ELR (cell line): ENCODE measurements at regions not wholly inside any gene's neighbourhood (a gene's known extent, or its start where the extent isn't known, plus 50 kb on each side); places are given as distances from the start of the nearest gene placed in this dataset.
"Not testable (repeated sequence)": the region's sequence is repeated elsewhere in the genome, so short reads cannot be mapped to it uniquely, and the experiment has no call there.

Experiments
- DNase-seq: peaks from one replicate; pipeline ENCODE4 v3.0.0-alpha.2; 2015; ENCODE audit warnings: low read depth

DNA sequence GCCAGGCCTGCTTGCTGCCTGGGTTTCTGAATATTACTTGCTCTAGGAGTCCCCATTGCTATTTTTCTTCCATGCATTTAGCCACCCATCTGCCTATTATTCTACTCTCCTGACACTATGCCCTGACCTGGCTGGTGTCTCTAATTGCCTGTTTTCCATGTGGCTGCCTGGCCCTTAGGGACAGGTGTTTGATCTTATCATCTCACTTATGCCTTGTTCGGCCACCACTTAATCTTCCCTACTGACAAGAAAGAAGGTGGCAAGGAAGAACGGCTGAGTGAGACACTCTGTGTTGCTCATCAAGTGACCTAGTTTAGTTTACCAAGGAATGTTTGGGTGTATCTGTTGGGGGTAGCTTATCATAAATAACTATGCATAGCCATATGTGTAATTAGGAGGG lies 50.4 kb upstream of the RAPH1 start:
- DNase-seq = peak; percentile 31

- peak; percentile 40 for DNase-seq
These were observed 51.1 kb upstream of the RAPH1 start for GRCh38 chr2:203586206-203586605.

DNA sequence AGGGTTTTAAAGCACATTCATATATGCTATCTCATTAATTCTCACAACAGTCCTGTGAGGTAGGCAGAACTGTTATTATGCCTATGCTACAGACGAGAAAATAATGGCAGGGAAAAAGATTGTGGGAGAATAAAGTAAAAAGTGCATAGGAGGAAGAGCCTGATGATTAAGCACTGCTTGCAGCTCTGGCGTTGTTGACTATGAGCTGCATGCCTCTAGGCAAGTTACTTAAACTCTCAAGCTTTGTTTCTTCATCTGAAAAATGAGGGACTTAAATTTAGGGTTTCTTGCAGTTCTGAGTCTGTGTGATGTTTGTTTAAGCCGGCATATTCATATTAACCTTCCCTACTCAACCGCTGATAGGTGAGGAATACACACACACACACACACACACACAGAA lies 51.6 kb upstream of the RAPH1 start:
- DNase-seq = peak; percentile 80

DNA sequence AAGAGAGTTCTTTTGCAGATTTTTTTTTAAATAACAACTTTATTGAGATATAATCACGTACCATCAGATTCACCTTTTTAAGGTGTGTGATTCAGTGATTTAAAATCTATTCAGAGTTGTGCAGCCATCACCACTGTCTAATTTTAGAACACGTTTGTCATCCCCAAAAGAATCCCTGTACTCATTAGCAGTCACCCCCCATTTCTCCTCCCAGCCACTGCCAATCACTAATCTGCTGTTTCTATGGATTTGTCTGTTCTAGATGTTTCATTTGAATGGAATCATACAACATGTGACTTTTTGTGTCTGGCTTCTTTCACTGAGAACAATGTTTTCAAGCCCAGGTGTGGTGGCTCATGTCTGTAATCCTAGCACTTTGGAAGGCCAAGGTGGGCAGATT lies 55.4 kb upstream of the RAPH1 start:
- no peak for DNase-seq

DNA sequence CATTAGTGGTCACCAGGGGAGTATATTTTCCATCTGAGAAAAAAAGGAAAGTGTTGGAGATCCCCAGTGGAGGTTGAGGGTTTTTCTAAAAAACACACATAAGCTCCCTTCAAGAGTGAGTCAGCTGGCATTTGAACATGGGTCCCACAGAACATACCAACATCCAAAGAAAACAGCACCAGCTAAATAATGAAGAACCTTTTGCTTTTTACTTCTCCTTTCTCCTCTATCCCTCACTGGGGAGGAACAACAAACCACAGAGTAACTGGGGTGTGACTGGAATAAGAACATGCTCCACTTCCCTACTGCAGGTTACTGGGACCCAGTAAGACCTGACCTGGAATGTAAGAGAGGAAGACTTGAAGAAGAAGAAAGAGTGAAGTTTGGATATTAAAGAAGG lies 56.5 kb upstream of the RAPH1 start:
- no peak for DNase-seq

DNA sequence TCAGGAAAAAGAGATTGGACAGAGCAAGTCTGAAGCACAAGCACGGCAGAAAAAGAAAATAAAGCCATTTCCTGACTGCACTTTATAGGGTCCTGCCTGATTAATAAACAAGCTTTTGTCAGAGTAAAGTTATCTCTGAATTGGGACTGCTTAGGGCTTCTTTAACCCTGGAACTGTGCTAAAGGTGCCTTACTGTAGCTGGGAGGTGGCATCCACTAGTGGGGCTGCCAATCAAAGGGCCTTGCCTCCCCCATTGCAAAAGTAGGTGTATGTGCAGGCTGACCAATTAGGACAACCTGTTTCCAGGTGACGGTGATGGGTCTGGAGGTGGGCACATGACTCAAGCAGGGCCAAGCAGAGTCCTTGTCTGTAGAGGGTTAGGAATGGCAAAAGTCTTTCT lies 57.4 kb upstream of the RAPH1 start:
- DNase-seq = no peak

DNA sequence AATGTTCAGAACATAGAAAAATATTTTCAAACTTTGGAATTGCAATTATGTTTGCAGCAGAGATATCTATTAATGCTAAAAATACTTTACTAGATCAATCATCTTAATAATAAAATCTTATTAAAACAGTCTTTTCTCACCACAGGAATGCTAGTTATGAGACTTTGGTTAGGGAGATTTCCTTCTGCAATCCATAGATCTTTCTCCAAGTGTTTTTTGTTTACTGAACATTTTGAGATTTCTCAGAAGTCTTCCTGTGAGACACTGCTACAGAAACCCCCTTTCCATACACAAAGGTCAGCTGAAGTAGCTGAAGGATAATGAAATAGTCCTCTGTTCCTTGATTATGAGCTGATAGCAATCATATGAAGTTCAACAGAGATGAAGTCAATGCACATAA lies 59.4 kb upstream of the RAPH1 start:
- DNase-seq = peak; percentile 49

DNA sequence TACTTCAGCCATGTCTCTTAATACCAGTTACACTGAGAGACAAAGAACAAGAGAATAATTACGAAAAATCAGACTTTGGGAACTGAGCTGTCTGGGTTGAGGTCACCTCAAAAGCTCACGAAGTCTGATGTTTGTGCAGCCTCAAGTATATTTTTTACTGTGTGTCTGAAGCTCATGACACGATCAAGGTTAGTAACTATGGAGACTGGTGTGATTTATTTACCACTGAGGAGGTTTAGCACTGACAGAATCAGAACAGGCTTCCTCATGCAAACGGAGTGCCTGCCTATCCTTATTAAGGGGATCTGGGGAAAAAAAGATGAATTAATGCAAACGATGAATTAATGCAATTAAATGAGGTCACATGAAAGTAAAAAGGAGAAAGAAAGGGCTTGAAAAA lies 61.1 kb upstream of the RAPH1 start:
- no peak for DNase-seq

DNA sequence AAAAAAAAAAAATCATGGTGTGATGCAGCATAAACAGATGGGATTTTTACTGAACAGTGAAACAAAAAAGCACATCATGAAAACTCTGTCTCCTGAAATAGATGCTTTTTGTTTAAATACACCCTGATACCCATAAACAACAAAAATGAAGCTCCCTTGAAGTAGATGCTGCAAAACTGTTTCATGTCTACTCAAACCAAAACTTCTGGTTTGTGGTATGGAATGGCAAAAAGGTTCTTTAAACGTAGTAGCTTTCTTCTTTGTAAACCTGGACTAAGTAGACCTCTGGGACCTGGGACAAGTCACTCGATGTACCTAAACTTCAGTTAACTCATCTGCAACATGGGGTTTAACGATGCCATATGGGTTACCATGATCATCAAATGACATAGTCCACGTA lies 64.4 kb upstream of the RAPH1 start:
- no peak for DNase-seq

DNA sequence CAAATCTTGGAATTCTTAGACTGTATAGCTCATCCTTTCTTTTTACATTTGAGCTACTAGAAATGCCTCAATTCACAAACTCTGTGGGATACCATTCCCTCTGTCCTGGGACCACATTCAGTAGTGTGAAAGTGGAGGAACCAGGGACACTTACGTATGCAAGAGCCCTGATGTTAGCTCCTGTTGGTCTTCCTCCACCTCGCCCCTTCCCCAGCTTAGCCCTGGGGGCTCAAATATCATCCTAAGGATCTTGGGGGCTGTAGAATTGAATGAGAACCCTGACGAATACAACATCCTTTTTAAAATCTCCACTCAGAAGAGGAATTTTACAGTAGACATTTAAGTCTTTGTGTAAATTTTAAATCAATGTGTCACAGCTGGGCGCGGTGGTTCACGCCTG lies 65.2 kb upstream of the RAPH1 start:
- DNase-seq = no peak

DNA sequence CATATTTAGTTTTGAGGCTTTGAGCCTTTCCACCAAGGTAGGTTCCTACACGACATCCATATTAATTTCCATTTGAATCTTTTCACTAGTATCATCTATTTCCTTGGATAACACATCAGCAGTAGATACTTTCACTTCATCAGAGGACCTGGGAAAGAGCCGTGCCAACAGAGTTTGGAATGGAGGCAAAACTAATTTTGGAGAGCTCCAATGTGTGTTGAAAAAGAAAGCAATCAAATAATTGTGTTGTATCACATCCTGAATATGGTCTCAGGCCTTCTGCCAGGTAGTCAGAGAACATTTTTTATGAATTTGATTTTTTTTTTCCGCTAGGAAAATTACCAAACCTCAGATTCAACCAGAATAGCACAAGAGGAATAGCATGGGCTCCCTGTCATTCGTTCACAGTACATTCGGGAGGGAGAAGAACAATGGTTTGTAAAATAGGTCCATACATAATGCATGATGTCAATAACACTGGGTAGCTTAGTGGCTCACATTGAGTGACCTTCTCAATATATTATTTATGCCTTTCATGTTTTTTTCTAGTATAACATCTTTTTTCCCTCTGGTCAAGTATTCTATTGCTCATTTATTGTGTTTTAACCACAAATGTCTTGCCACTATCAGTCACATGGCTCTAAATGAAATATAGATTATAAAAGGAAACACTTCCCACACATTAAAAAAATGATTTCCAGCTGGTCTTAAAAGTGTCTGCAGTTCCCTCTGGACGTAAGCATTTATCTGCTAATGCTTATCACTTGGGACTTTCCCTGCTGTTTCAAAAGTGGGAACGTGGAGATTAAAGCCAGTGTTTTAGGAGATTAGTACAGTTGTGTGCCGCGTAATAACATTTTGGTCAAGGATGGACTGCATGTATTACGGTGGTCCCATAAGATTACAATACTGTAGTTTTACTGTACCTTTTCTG lies 68.6 kb upstream of the RAPH1 start:
- no peak for DNase-seq

- no peak for DNase-seq
These were observed 70.2 kb upstream of the RAPH1 start for GRCh38 chr2:203605302-203605701.

- no peak for DNase-seq
These were observed 71.0 kb upstream of the RAPH1 start for GRCh38 chr2:203606051-203606450.

GRCh38 chr2:203610558-203610957 lies 75.5 kb upstream of the RAPH1 start:
- no peak for DNase-seq

DNA sequence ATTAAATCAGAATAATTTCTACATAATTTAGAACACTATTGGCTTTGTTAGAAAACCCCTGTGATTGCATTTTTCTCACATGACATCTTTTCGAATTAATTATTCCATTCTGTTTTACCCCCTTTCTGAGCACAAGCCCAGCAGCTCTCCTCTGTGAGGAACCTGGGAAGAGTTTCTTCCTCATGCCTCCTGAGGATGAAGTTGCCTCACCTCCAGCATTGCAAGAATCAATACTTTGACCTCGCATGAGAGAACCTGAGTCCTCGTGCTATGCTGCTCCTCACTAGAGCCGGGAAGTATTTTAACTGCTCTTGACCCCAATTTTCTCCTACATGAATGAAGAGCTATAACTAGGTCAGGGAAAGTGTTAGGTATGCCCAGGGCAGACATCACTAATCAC lies 77.1 kb upstream of the RAPH1 start:
- no peak for DNase-seq

DNA sequence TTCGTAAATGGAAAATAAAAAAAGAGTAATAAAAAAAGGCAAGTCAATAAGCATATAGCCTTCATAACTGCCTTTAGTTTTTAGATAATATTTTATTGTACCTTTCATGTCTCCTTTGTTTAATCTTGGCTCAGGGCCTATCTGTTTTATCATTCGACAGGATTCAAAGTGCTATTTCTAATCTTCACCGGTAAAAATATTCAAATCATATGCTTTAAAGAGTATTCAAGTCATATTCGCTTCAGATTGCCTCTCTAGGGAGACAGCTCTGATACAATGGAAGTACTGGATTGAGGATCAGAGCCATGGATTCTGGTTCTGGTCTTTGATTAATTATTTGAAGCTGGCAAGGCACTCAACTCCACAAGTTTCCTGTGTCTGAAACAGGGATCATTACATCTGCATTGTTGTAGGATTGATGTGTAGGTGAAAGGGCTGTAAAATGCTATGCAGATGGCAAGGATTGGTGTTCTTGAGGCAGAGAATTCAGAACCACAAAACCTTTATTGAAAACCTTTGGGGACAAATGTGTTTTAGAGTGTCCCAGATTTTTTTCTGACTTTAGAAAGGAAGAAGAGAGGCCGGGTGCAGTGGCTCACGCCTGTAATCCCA lies 84.3 kb upstream of the RAPH1 start:
- DNase-seq = no peak

DNA sequence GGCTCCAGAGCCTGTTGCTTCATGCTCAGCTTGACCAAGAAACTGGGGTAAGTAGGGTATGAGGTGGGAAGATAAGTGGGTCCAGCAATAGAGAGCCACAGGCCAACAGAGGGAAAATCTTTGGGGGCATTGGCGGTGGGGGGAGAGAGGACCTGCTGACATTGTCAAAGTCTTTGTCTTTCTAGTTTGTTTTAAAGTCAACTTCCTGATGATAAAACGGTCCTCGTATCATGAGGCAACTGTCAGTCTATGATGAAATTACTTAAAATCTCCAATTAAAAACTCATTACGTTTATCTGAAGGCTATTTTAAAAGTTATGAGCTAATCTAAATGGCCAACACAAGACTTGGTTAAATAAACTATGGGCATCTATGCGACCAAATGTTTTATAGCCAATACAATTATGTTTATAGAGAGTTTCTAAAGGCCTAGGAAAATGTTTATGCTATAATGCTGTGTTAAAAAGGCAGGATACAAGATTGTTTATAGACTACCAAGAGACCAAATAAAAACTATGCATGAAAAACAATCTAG lies 84.4 kb upstream of the CD28 start:
- DNase-seq = no peak

GRCh38 chr2:203623096-203623495 lies 83.3 kb upstream of the CD28 start:
- peak; percentile 97 for DNase-seq

GRCh38 chr2:203623661-203624060 lies 82.8 kb upstream of the CD28 start:
- DNase-seq = peak; percentile 41

DNA sequence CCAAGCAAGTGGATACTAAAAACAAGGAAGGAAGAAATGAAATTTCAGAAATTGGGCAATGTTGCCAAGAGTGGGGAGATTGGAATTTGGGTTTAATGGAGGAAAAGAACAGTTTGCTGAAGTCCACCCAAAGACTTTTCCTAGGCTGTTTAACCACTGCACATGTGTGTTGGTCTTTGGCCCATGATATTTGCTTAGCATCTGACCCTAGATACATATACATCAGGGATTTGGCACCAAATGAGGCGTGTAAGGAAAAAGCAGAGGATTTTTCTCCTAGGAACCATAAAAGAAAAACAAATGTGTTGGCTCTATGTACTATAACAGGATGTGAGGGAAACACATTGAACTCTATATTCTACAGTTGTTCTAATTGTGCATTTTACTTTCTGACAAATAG lies 80.7 kb upstream of the CD28 start:
- DNase-seq = no peak

DNA sequence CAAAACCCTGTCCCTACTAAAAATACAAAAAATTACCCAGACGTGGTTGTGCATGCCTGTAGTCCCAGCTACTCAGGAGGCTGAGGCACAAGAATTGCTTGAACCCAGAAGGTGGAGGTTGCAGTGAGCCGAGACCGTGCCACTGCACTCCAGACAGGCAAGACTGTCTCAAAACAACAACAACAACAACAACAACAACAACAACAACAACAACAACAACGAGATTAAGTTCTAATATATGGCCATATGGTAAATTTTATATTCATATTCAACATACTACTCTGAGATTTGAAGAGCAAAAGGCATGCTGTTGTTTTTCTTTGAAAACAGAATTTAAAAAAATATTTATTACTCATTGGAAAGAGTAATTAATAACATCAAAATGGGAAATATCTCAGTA lies 80.2 kb upstream of the CD28 start:
- not testable (repeated sequence) for DNase-seq

- no peak for DNase-seq
These were observed 79.3 kb upstream of the CD28 start for GRCh38 chr2:203626952-203627681.

GRCh38 chr2:203629699-203630098 lies 76.7 kb upstream of the CD28 start:
- no peak for DNase-seq
